WTC11 (cell line): ENCODE measurements at regions not wholly inside any gene's neighbourhood (a gene's known extent, or its start where the extent isn't known, plus 50 kb on each side); places are given as distances from the start of the nearest gene placed in this dataset.

Source experiments
- ATF2 ChIP-seq: sonication (generic); formaldehyde crosslinking; IDR thresholded peaks from 2 replicates; pipeline ENCODE4 v1.8.1; 2022; ENCODE audit warnings: low read depth, missing genetic modification reagents, borderline replicate concordance
- CREB1 ChIP-seq: sonication (generic); formaldehyde crosslinking; IDR thresholded peaks from 2 replicates; pipeline ENCODE4 v1.8.0; 2023; ENCODE audit warnings: mild to moderate bottlenecking, missing genetic modification reagents
- GTF2I ChIP-seq: fragments of 250-450 bp; sonication (Bioruptor Pico); conservative IDR thresholded peaks from 2 replicates; pipeline ENCODE4 v1.4.0; 2021; ENCODE audit warnings: mild to moderate bottlenecking
- PRDM15 ChIP-seq: sonication (generic); formaldehyde crosslinking; IDR thresholded peaks from 2 replicates; pipeline ENCODE4 v1.8.0; 2022; ENCODE audit warnings: missing genetic modification reagents
- SMAD4 ChIP-seq: sonication (generic); formaldehyde crosslinking; IDR thresholded peaks from 2 replicates; pipeline ENCODE4 v1.8.0; 2022; ENCODE audit warnings: mild to moderate bottlenecking, missing genetic modification reagents
- STAT6 ChIP-seq: sonication (generic); formaldehyde crosslinking; conservative IDR thresholded peaks from 2 replicates; pipeline ENCODE4 v1.8.1; 2023; ENCODE audit warnings: mild to moderate bottlenecking, low read depth, missing genetic modification reagents, moderate library complexity
- ZNF512 ChIP-seq: sonication (generic); formaldehyde crosslinking; IDR thresholded peaks from 2 replicates; pipeline ENCODE4 v1.8.1; 2022; ENCODE audit warnings: missing genetic modification reagents, borderline replicate concordance
- ZNF671 ChIP-seq: fragments of 250-450 bp; sonication (Bioruptor Pico); IDR thresholded peaks from 2 replicates; pipeline ENCODE4 v1.8.0; 2021; ENCODE audit warnings: mild to moderate bottlenecking
- TF ChIP-seq, protein P1 (sequence below): fragments of 200-600 bp; IDR thresholded peaks from 2 replicates; pipeline ENCODE4 v1.8.0; 2022; ENCODE audit warnings: antibody characterized with exemption
- TF ChIP-seq, protein P2 (sequence below): sonication (generic); formaldehyde crosslinking; IDR thresholded peaks from 2 replicates; pipeline ENCODE4 v1.8.1; 2023; ENCODE audit warnings: mild to moderate bottlenecking, missing genetic modification reagents, moderate library complexity
- TF ChIP-seq, protein P3 (sequence below): sonication (generic); formaldehyde crosslinking; IDR thresholded peaks from 2 replicates; pipeline ENCODE4 v1.8.0; 2022; ENCODE audit warnings: mild to moderate bottlenecking, missing genetic modification reagents

- TF ChIP-seq ZNF512 (CRISPR knock-in tag) (no peak), ZNF671 (CRISPR knock-in tag) (no peak), GTF2I (no peak), CREB1 (CRISPR knock-in tag) (no peak), SMAD4 (CRISPR knock-in tag) (no peak), PRDM15 (CRISPR knock-in tag) (no peak), STAT6 (CRISPR knock-in tag) (no peak), ATF2 (CRISPR knock-in tag) (no peak)
- TF ChIP-seq, protein P1, sequence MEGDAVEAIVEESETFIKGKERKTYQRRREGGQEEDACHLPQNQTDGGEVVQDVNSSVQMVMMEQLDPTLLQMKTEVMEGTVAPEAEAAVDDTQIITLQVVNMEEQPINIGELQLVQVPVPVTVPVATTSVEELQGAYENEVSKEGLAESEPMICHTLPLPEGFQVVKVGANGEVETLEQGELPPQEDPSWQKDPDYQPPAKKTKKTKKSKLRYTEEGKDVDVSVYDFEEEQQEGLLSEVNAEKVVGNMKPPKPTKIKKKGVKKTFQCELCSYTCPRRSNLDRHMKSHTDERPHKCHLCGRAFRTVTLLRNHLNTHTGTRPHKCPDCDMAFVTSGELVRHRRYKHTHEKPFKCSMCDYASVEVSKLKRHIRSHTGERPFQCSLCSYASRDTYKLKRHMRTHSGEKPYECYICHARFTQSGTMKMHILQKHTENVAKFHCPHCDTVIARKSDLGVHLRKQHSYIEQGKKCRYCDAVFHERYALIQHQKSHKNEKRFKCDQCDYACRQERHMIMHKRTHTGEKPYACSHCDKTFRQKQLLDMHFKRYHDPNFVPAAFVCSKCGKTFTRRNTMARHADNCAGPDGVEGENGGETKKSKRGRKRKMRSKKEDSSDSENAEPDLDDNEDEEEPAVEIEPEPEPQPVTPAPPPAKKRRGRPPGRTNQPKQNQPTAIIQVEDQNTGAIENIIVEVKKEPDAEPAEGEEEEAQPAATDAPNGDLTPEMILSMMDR: no peak
- TF ChIP-seq, protein P2, sequence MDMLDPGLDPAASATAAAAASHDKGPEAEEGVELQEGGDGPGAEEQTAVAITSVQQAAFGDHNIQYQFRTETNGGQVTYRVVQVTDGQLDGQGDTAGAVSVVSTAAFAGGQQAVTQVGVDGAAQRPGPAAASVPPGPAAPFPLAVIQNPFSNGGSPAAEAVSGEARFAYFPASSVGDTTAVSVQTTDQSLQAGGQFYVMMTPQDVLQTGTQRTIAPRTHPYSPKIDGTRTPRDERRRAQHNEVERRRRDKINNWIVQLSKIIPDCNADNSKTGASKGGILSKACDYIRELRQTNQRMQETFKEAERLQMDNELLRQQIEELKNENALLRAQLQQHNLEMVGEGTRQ (CRISPR knock-in tag): no peak
- TF ChIP-seq, protein P3, sequence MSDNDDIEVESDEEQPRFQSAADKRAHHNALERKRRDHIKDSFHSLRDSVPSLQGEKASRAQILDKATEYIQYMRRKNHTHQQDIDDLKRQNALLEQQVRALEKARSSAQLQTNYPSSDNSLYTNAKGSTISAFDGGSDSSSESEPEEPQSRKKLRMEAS (CRISPR knock-in tag): no peak
Measured at GRCh38 chr2:16206191-16206944, 266.0 kb downstream of the MYCN start.
